ENCODE measurements at regions not wholly inside any gene's neighbourhood (a gene's known extent, or its start where the extent isn't known, plus 50 kb on each side); places are given as distances from the start of the nearest gene placed in this dataset.
"Not testable (repeated sequence)": the region's sequence is repeated elsewhere in the genome, so short reads cannot be mapped to it uniquely, and the experiment has no call there.

GRCh38 chr13:27327633-27328032 is 57.0 kb downstream of the RASL11A start:
- DNase-seq (ENCODE audit: low read depth): no peak

GRCh38 chr13:27329210-27329609 is 58.6 kb downstream of the RASL11A start:
- no peak for DNase-seq (ENCODE audit: low read depth)

GRCh38 chr13:27334774-27335435 is 64.3 kb downstream of the RASL11A start:
- DNase-seq (ENCODE audit: low read depth): no peak

- no peak for DNase-seq (ENCODE audit: low read depth)
Measured at GRCh38 chr13:27336014-27336673, 65.5 kb downstream of the RASL11A start.

- no peak for DNase-seq (ENCODE audit: low read depth)
Measured at GRCh38 chr13:27338207-27338606, 67.6 kb downstream of the RASL11A start.

GRCh38 chr13:27338816-27339215 is 68.2 kb downstream of the RASL11A start:
- no peak for DNase-seq (ENCODE audit: low read depth)

- DNase-seq (ENCODE audit: low read depth): no peak
Measured at GRCh38 chr13:27339299-27339698, 68.7 kb downstream of the RASL11A start.

GRCh38 chr13:27341616-27342015 is 71.0 kb downstream of the RASL11A start:
- no peak for DNase-seq (ENCODE audit: low read depth)

- no peak for DNase-seq (ENCODE audit: low read depth)
Measured at GRCh38 chr13:27347211-27347772, 76.7 kb downstream of the RASL11A start.

- DNase-seq (ENCODE audit: low read depth): no peak
Measured at GRCh38 chr13:27348461-27348860, 76.0 kb upstream of the GTF3A start.

- DNase-seq (ENCODE audit: low read depth): no peak
Measured at GRCh38 chr13:27349458-27349857, 75.0 kb upstream of the GTF3A start.

GRCh38 chr13:27350825-27351224 is 73.6 kb upstream of the GTF3A start:
- not testable (repeated sequence) for DNase-seq (ENCODE audit: low read depth)

GRCh38 chr13:27352698-27353097 is 71.7 kb upstream of the GTF3A start:
- no peak for DNase-seq (ENCODE audit: low read depth)

GRCh38 chr13:27353166-27353583 is 71.2 kb upstream of the GTF3A start:
- no peak for DNase-seq (ENCODE audit: low read depth)

- no peak for DNase-seq (ENCODE audit: low read depth)
Measured at GRCh38 chr13:27353708-27354107, 70.7 kb upstream of the GTF3A start.

GRCh38 chr13:27354379-27354778 is 70.0 kb upstream of the GTF3A start:
- no peak for DNase-seq (ENCODE audit: low read depth)

- no peak for DNase-seq (ENCODE audit: low read depth)
Measured at GRCh38 chr13:27355894-27356293, 68.5 kb upstream of the GTF3A start.

GRCh38 chr13:27358420-27358819 is 66.0 kb upstream of the GTF3A start:
- DNase-seq (ENCODE audit: low read depth): no peak

GRCh38 chr13:27359199-27359821 is 65.1 kb upstream of the GTF3A start:
- DNase-seq (ENCODE audit: low read depth): peak; percentile 45

- DNase-seq (ENCODE audit: low read depth): no peak
Measured at GRCh38 chr13:27360562-27360961, 63.9 kb upstream of the GTF3A start.

- peak; percentile 65 for DNase-seq (ENCODE audit: low read depth)
Measured at GRCh38 chr13:27362064-27362751, 62.2 kb upstream of the GTF3A start.

- not testable (repeated sequence) for DNase-seq (ENCODE audit: low read depth)
Measured at GRCh38 chr13:27363637-27364036, 60.8 kb upstream of the GTF3A start.

Data from stimulated activated CD8-positive, alpha-beta memory T cell treated with anti-CD3 and anti-CD28 coated beads, Interleukin-4, amount 100 ng/mL, for 24 hours (primary cell).